HepG2 (cell line): ENCODE measurements at regions not wholly inside any gene's neighbourhood (a gene's known extent, or its start where the extent isn't known, plus 50 kb on each side); places are given as distances from the start of the nearest gene placed in this dataset.

Source experiments
- ATAC-seq: fragments of 200-7000 bp; cut with Tn5 transposase; 3 replicates; pipeline ENCODE4 v1.9.1; 2020; ENCODE audit warnings: mild to moderate bottlenecking, moderate library complexity
- BruUV-seq: library from RNA; stranded (reverse); fragments of 400-500 nt; replicated peaks from 2 replicates; lab custom pipeline; 2021; lab: Mats Ljungman, UMichigan
- CTCF ChIA-PET: fragments of 300-600 bp; formaldehyde crosslinking; extraction: SDS; loops from one replicate; lab custom pipeline; 2021; ENCODE audit warnings: low total read pairs, inconsistent platforms, low intra/inter-chr PET ratio; lab: Yijun Ruan, JAX
- POLR2A ChIA-PET: fragments of 350-600 bp; sonication (Branson Sonifier 250); formaldehyde crosslinking; loops from one replicate; lab custom pipeline; 2020; ENCODE audit warnings: antibody characterized with exemption, inconsistent platforms; lab: Yijun Ruan, JAX
- DNase-seq: peaks from one replicate; pipeline ENCODE4 v3.0.0-alpha.2; 2015; ENCODE audit warnings: low spot score
- FAIRE-seq: peaks from 3 replicates; lab custom pipeline; 2011; peaks lifted over from hg19 to GRCh38; lab: Jason Lieb, UNC
- H2AFZ ChIP-seq: one replicate; pipeline ENCODE4 v1.6.1; 2011; ENCODE audit warnings: low read length, inconsistent platforms
- H3K27ac ChIP-seq: fragments of 300-600 bp; 3 replicates; pipeline ENCODE4 v1.8.0; 2011; ENCODE audit warnings: mixed run types, mild to moderate bottlenecking, mixed read lengths, low read length, inconsistent platforms; ENCODE audit not compliant: insufficient read depth; ENCODE audit errors: extremely low read length
- H3K27me3 ChIP-seq, 2 experiments: fragments of 200-600 bp in 1 of 2; 2 replicates in 1 of 2; 3 replicates in 1 of 2; pipeline versions ENCODE4 v1.6.0 to v1.8.0; 2011; ENCODE audit warnings: low read length in 2 of 2, mild to moderate bottlenecking in 2 of 2, moderate library complexity in 2 of 2, inconsistent platforms in 1 of 2; ENCODE audit not compliant: insufficient read depth in 2 of 2, control insufficient read depth in 1 of 2
- H3K36me3 ChIP-seq, 2 experiments: fragments of 200-600 bp in 1 of 2; replicated peaks in 1 of 2; 2 replicates in 1 of 2; 3 replicates in 1 of 2; pipeline versions ENCODE4 v1.5.1 to v1.8.0; 2011; ENCODE audit warnings: low read length in 2 of 2, inconsistent platforms in 1 of 2; ENCODE audit not compliant: insufficient read depth in 2 of 2, control insufficient read depth in 1 of 2
- H3K4me1 ChIP-seq: 2 replicates; pipeline ENCODE4 v1.5.1; 2012; ENCODE audit warnings: low read length, inconsistent platforms; ENCODE audit not compliant: insufficient read depth
- H3K4me2 ChIP-seq: 2 replicates; pipeline ENCODE4 v1.6.0; 2011; ENCODE audit warnings: low read depth, low read length, inconsistent platforms
- H3K4me3 ChIP-seq, 3 experiments: fragments of 200-600 bp in 1 of 3; sonication (generic), shearing (Covaris generic) in 1 of 3; replicated peaks in 1 of 3; 2 replicates each; pipeline ENCODE4 v1.5.1; 2011 to 2016; ENCODE audit warnings: low read length in 3 of 3, inconsistent platforms in 2 of 3, low read depth in 2 of 3, mild to moderate bottlenecking in 2 of 3, control low read depth in 1 of 3, mixed read lengths in 1 of 3; ENCODE audit not compliant: insufficient read depth in 1 of 3
- H3K79me2 ChIP-seq: one replicate; pipeline ENCODE4 v1.6.1; 2011; ENCODE audit warnings: low read length, inconsistent platforms; ENCODE audit not compliant: insufficient read depth
- H3K9ac ChIP-seq: 2 replicates; pipeline ENCODE4 v1.6.0; 2011; ENCODE audit warnings: mild to moderate bottlenecking, low read depth, low read length, inconsistent platforms; ENCODE audit not compliant: insufficient read depth
- H3K9me3 ChIP-seq: 2 replicates; pipeline ENCODE4 v1.5.1; 2012; ENCODE audit warnings: mild to moderate bottlenecking, low read length
- H4K20me1 ChIP-seq: 2 replicates; pipeline ENCODE4 v1.6.0; 2011; ENCODE audit warnings: inconsistent platforms, mild to moderate bottlenecking, low read length, moderate library complexity; ENCODE audit not compliant: insufficient read depth
- KAT8 ChIP-seq: IDR thresholded peaks from 2 replicates; pipeline ENCODE4 v1.6.1; 2016; ENCODE audit warnings: missing genetic modification reagents, missing compliant biosample characterization
- MAFF ChIP-seq: IDR thresholded peaks from 2 replicates; pipeline ENCODE4 v1.6.1; 2011; ENCODE audit warnings: low read depth, low read length, improper control_type of control experiment
- MAFK ChIP-seq, 2 experiments: IDR thresholded peaks in 1 of 2; conservative IDR thresholded peaks in 1 of 2; 2 replicates each; pipeline ENCODE4 v1.6.1; 2011; ENCODE audit warnings: improper control_type of control experiment in 2 of 2, low read length in 2 of 2
- RBFOX2 ChIP-seq: fragments of 200-400 bp; formaldehyde crosslinking; IDR thresholded peaks from 2 replicates; pipeline ENCODE4 v1.6.1; 2017; ENCODE audit warnings: low read depth, mild to moderate bottlenecking, low read length
- ZNF460 ChIP-seq: sonication (generic); formaldehyde crosslinking; IDR thresholded peaks from 2 replicates; pipeline ENCODE4 v1.5.1; 2020; ENCODE audit warnings: missing genetic modification reagents, mild to moderate bottlenecking, borderline replicate concordance
- WGBS: methylation state at CpG from one replicate; pipeline ENCODE4 v1.1.6; 2017; ENCODE audit warnings: low lambda C conversion rate; 5-methylcytosine and 5-hydroxymethylcytosine counted together
- in situ Hi-C: cut with HindIII; loops from 2 replicates; pipeline ENCODE4 v1.10.0; 2017; ENCODE audit warnings: low pct_unique_long_range_greater_than_20kb; ENCODE audit not compliant: extremely low pct_ligation_motif_present
- intact Hi-C: fragments of 100-400 bp; cut with micrococcal nuclease; formaldehyde crosslinking; loops from one replicate; pipeline ENCODE4 v1.10.0; 2022; ENCODE audit not compliant: unreplicated experiment
- TF ChIP-seq, protein P1 (sequence below): sonication (generic); formaldehyde crosslinking; IDR thresholded peaks from 2 replicates; pipeline ENCODE4 v1.5.1; 2020; ENCODE audit warnings: missing genetic modification reagents, mild to moderate bottlenecking, borderline replicate concordance

DNA sequence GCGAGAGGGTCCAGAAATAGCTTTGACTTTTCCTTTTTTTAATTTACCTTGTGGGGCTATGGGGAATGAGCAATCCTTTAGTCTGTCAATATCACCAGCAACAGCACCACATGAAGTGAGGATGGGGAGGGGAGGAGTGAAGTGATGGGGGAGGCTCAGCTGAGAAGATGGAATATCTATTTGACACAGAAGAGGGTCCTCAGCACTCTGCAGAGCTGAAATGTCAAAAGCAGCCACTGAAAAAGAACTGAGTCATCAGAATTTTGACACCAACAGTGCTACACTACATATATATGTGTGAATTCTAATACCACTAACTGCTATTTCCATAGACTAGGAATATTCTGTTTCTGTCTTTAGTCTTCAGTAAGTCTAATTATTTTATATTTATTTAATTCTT, 427.0 kb upstream of the PBX1 start:
- ChIA-PET POLR2A (no interaction called here), CTCF (no interaction called here)
- H2AFZ ChIP-seq = no peak overlapping the region
- H3K27me3 ChIP-seq = no peaks in the 10 kb centered on the region
- intact Hi-C loops = no loop called here
- no peak overlapping the region for H3K4me2 ChIP-seq
- 0% methylated on average over 1 of the region's 1 CpG for WGBS
- H3K4me3 ChIP-seq = no peak overlapping the region
- FAIRE-seq = no peak
- TF ChIP-seq MAFF (peak; percentile 76), ZNF460 (no peak), MAFK (conservative IDR thresholded peaks at IDR 0.05 in 1 of 2, IDR thresholded peaks at IDR 0.05 in 1 of 2; ENCODE audit: low read length in 2 of 2) (peak; percentile 57 to 84)
- TF ChIP-seq, all 625 proteins: peak for 2
- Histone ChIP-seq H3K79me2 (no peaks in the 10 kb centered on the region), H3K9me3 (peaks cover 85% of the 10 kb centered on the region), H3K4me1 (no peaks in the 10 kb centered on the region), H3K27ac (no peak overlapping the region), H3K36me3 (no peaks in the 10 kb centered on the region), H3K9ac (no peak overlapping the region), H4K20me1 (no peaks in the 10 kb centered on the region)
- no TSS peak for BruUV-seq
- in situ Hi-C loops = no loop called here
- no peak for ATAC-seq
- DNase-seq = no peak

DNA sequence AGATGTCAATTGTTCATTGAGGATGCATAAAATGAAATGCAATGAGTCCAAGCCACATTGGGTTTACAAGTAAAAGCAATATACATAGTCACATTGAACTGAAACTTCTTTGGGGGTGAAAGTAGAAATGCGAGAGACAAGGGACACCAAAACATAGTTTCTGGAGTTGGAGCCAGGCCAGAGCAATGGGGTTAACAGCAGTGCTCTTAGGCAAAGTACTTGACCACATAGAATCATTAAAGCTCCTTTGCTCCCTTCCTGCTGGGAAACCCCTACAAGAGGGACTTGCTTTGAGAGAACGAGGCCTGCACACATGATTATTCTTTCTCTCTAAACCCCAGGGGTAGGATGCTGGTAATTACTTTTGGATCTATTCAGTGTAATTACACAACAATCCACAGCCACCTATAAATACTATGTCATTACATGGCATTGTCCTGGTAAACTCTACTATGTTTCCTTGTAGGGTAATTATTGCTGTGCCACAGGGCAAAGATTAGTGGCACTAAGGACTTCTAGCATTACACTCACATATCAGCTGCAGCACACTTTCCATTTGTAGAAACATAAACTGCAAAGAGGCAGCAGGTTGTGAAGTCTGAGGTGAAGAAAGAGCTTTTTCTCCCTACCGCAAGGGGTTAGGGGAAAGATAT, 421.6 kb upstream of the PBX1 start:
- TF ChIP-seq, protein P1, sequence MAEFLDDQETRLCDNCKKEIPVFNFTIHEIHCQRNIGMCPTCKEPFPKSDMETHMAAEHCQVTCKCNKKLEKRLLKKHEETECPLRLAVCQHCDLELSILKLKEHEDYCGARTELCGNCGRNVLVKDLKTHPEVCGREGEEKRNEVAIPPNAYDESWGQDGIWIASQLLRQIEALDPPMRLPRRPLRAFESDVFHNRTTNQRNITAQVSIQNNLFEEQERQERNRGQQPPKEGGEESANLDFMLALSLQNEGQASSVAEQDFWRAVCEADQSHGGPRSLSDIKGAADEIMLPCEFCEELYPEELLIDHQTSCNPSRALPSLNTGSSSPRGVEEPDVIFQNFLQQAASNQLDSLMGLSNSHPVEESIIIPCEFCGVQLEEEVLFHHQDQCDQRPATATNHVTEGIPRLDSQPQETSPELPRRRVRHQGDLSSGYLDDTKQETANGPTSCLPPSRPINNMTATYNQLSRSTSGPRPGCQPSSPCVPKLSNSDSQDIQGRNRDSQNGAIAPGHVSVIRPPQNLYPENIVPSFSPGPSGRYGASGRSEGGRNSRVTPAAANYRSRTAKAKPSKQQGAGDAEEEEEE (CRISPR knock-in tag) = no peak
- no peak for TF ChIP-seq RBFOX2
- no peak for TF ChIP-seq KAT8 (CRISPR knock-in tag)
- TF ChIP-seq, all 625 proteins: peak for 0
- CTCF ChIA-PET = no interaction called here
- H2AFZ ChIP-seq = no peak overlapping the region
- in situ Hi-C loops = no loop called here
- intact Hi-C loops = no loop called here
- H3K4me3 ChIP-seq = no peak overlapping the region
- no peaks in the 10 kb centered on the region for H3K36me3 ChIP-seq
- H3K9ac ChIP-seq = no peak overlapping the region
- H3K27ac ChIP-seq = no peak overlapping the region
- H3K79me2 ChIP-seq = no peaks in the 10 kb centered on the region
- BruUV-seq = no TSS peak
- no peaks in the 10 kb centered on the region for H4K20me1 ChIP-seq
- ATAC-seq (no peak), FAIRE-seq (no peak), DNase-seq (no peak)
- H3K9me3 ChIP-seq = peaks cover 74% of the 10 kb centered on the region
- 33% methylated on average over 3 of the region's 3 CpGs for WGBS
- POLR2A ChIA-PET = no interaction called here
- H3K27me3 ChIP-seq = no peaks in the 10 kb centered on the region
- no peak overlapping the region for H3K4me2 ChIP-seq
- H3K4me1 ChIP-seq = no peaks in the 10 kb centered on the region
